Hepatocyte (in vitro differentiated cells): ENCODE measurements at regions not wholly inside any gene's neighbourhood (a gene's known extent, or its start where the extent isn't known, plus 50 kb on each side); places are given as distances from the start of the nearest gene placed in this dataset.

ENCODE experiments used
- DNase-seq: peaks from one replicate; pipeline ENCODE4 v3.0.0-alpha.2; 2016; ENCODE audit warnings: low spot score
- H2AFZ ChIP-seq: fragments of 200-600 bp; sonication (generic); 2 replicates; pipeline ENCODE4 v1.6.0; 2016; ENCODE audit warnings: antibody characterized with exemption, mild to moderate bottlenecking
- H3K27ac ChIP-seq: fragments of 200-600 bp; sonication (generic); 2 replicates; pipeline ENCODE4 v1.5.1; 2016; ENCODE audit warnings: mild to moderate bottlenecking
- H3K27me3 ChIP-seq: fragments of 200-600 bp; sonication (generic); 2 replicates; pipeline ENCODE4 v1.6.1; 2016
- H3K36me3 ChIP-seq: fragments of 200-600 bp; sonication (generic); replicated peaks from 2 replicates; pipeline ENCODE4 v1.5.1; 2016; ENCODE audit warnings: low read depth; ENCODE audit not compliant: insufficient read depth
- H3K4me1 ChIP-seq: fragments of 200-600 bp; sonication (generic); 2 replicates; pipeline ENCODE4 v1.5.1; 2016; ENCODE audit warnings: mild to moderate bottlenecking, moderate library complexity; ENCODE audit not compliant: insufficient read depth
- H3K4me2 ChIP-seq: fragments of 200-600 bp; sonication (generic); 2 replicates; pipeline ENCODE4 v1.6.0; 2016
- H3K4me3 ChIP-seq: fragments of 200-600 bp; sonication (generic); 2 replicates; pipeline ENCODE4 v1.5.1; 2016; ENCODE audit warnings: mild to moderate bottlenecking
- H3K79me2 ChIP-seq: fragments of 200-600 bp; sonication (generic); 2 replicates; pipeline ENCODE4 v1.6.0; 2017; ENCODE audit warnings: mild to moderate bottlenecking
- H3K9me2 ChIP-seq: fragments of 200-600 bp; sonication (generic); replicated peaks from 2 replicates; pipeline ENCODE4 v1.6.0; 2017; ENCODE audit warnings: mild to moderate bottlenecking; ENCODE audit not compliant: insufficient read depth
- H3K9me3 ChIP-seq: fragments of 200-600 bp; sonication (generic); 2 replicates; pipeline ENCODE4 v1.5.1; 2016; ENCODE audit warnings: low read depth, mild to moderate bottlenecking
- H4K20me1 ChIP-seq: fragments of 200-600 bp; sonication (generic); 2 replicates; pipeline ENCODE4 v1.6.0; 2016; ENCODE audit warnings: mild to moderate bottlenecking; ENCODE audit not compliant: insufficient read depth, poor library complexity, severe bottlenecking
- CTCF ChIP-seq: fragments of 200-600 bp; sonication (generic); IDR thresholded peaks from 2 replicates; pipeline ENCODE4 v1.5.1; 2016; ENCODE audit warnings: antibody characterized with exemption, mild to moderate bottlenecking; ENCODE audit not compliant: poor library complexity
- EZH2 ChIP-seq: fragments of 200-600 bp; sonication (generic); IDR thresholded peaks from 2 replicates; pipeline ENCODE4 v1.6.1; 2016; ENCODE audit warnings: antibody characterized with exemption, mild to moderate bottlenecking, borderline replicate concordance
- EZH2phosphoT487 ChIP-seq: fragments of 200-600 bp; sonication (generic); IDR thresholded peaks from one replicate; pipeline ENCODE4 v1.6.1; 2018; ENCODE audit warnings: antibody characterized with exemption, mild to moderate bottlenecking, low read depth, moderate library complexity; ENCODE audit not compliant: unreplicated experiment, severe bottlenecking
- WGBS: methylation state at CpG from one replicate; pipeline ENCODE4 v1.1.6; 2016; ENCODE audit warnings: low lambda C conversion rate; ENCODE audit errors: missing lambda C conversion rate; 5-methylcytosine and 5-hydroxymethylcytosine counted together

- no peaks in the 10 kb centered on the region for H3K9me3 ChIP-seq
- WGBS = 58% methylated on average over 1 of the region's 1 CpG
- H4K20me1 ChIP-seq = no peaks in the 10 kb centered on the region
- DNase-seq = no peak
- no peak overlapping the region for H2AFZ ChIP-seq
- no peaks in the 10 kb centered on the region for H3K36me3 ChIP-seq
- no peak overlapping the region for H3K27ac ChIP-seq
- H3K79me2 ChIP-seq = no peaks in the 10 kb centered on the region
- no peak overlapping the region for H3K4me2 ChIP-seq
- no peaks in the 10 kb centered on the region for H3K4me1 ChIP-seq
- no peak overlapping the region for H3K4me3 ChIP-seq
- no peak for TF ChIP-seq EZH2phosphoT487
- no peak for TF ChIP-seq EZH2
- TF ChIP-seq CTCF = no peak
- H3K27me3 ChIP-seq = no peaks in the 10 kb centered on the region
- H3K9me2 ChIP-seq = no peaks in the 10 kb centered on the region
These were observed 68.7 kb upstream of the TMPO start for GRCh38 chr12:98446682-98447081.

- Histone ChIP-seq H3K27me3 (no peaks in the 10 kb centered on the region), H2AFZ (no peak overlapping the region), H3K4me3 (no peak overlapping the region), H4K20me1 (no peaks in the 10 kb centered on the region), H3K9me3 (no peaks in the 10 kb centered on the region), H3K79me2 (no peaks in the 10 kb centered on the region), H3K36me3 (no peaks in the 10 kb centered on the region), H3K4me2 (no peak overlapping the region), H3K27ac (no peak overlapping the region), H3K9me2 (no peaks in the 10 kb centered on the region), H3K4me1 (no peaks in the 10 kb centered on the region)
- TF ChIP-seq EZH2 = no peak
- TF ChIP-seq EZH2phosphoT487 = no peak
- TF ChIP-seq CTCF = no peak
- WGBS = 84% methylated on average over 3 of the region's 3 CpGs
- DNase-seq = no peak
These were observed 65.8 kb upstream of the TMPO start for GRCh38 chr12:98449584-98449983.

GRCh38 chr12:98453070-98453469, 62.3 kb upstream of the TMPO start:
- Histone ChIP-seq H2AFZ (no peak overlapping the region), H3K27ac (no peak overlapping the region), H3K27me3 (no peaks in the 10 kb centered on the region), H3K36me3 (no peaks in the 10 kb centered on the region), H3K4me2 (no peak overlapping the region), H3K9me2 (no peaks in the 10 kb centered on the region), H3K79me2 (no peaks in the 10 kb centered on the region), H3K4me1 (peaks cover 6% of the 10 kb centered on the region), H3K4me3 (no peak overlapping the region), H4K20me1 (no peaks in the 10 kb centered on the region), H3K9me3 (no peaks in the 10 kb centered on the region)
- 92% methylated on average over 4 of the region's 4 CpGs for WGBS
- no peak for DNase-seq
- TF ChIP-seq EZH2phosphoT487 (no peak), EZH2 (no peak), CTCF (no peak)

DNA sequence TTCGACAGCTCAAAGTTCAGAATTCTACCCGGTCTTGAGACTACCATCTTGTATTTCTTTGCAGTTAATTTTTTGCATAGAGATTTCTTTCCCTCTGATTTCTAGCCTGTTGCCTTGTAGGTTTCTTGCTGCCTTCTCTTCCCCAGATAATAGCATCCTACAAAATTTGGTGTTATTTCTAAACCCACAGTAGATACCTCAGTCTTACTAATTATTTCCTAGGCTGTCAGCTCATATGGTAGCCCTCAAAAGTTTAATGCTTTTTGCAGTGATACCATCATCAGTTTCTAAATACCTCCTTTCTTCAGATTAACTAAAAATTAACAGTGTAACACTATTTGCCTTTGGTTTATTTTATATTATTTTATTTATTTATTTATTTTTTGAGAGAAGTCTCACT, 61.9 kb upstream of the TMPO start:
- Histone ChIP-seq H3K79me2 (no peaks in the 10 kb centered on the region), H3K9me3 (no peaks in the 10 kb centered on the region), H4K20me1 (no peaks in the 10 kb centered on the region), H3K4me3 (no peak overlapping the region), H2AFZ (no peak overlapping the region), H3K27ac (no peak overlapping the region), H3K36me3 (no peaks in the 10 kb centered on the region), H3K4me2 (no peak overlapping the region), H3K9me2 (no peaks in the 10 kb centered on the region), H3K27me3 (no peaks in the 10 kb centered on the region), H3K4me1 (peaks cover 6% of the 10 kb centered on the region)
- no peak for DNase-seq
- TF ChIP-seq CTCF = no peak
- no peak for TF ChIP-seq EZH2phosphoT487
- TF ChIP-seq EZH2 = no peak
- WGBS = 89% methylated on average over 2 of the region's 2 CpGs
